OCI-LY7 (cell line): ENCODE measurements at regions not wholly inside any gene's neighbourhood (a gene's known extent, or its start where the extent isn't known, plus 50 kb on each side); places are given as distances from the start of the nearest gene placed in this dataset.

ENCODE experiments used
- CTCF ChIP-seq: fragments of 200-600 bp; sonication (generic); conservative IDR thresholded peaks from 2 replicates; pipeline ENCODE4 v1.5.1; 2014; ENCODE audit warnings: mild to moderate bottlenecking, antibody characterized with exemption, low read length, moderate library complexity, mixed read lengths
- EZH2phosphoT487 ChIP-seq: fragments of 200-600 bp; sonication (generic); IDR thresholded peaks from 2 replicates; pipeline ENCODE4 v1.6.1; 2018; ENCODE audit warnings: low read depth, borderline replicate concordance, mild to moderate bottlenecking, mixed run types, antibody characterized with exemption, low read length, moderate library complexity, mixed read lengths

GRCh38 chr1:9482816-9483572, 56.3 kb upstream of the SLC25A33 start:
- TF ChIP-seq CTCF, result no peak
- TF ChIP-seq EZH2phosphoT487, result no peak
